GM10248 (cell line): ENCODE measurements at regions not wholly inside any gene's neighbourhood (a gene's known extent, or its start where the extent isn't known, plus 50 kb on each side); places are given as distances from the start of the nearest gene placed in this dataset.

ENCODE experiments used
- CTCF ChIA-PET: fragments of 300-600 bp; sonication (Branson Sonifier 250); formaldehyde crosslinking; extraction: SDS; loops from one replicate; lab custom pipeline; 2021; ENCODE audit warnings: antibody characterized with exemption; lab: Yijun Ruan, JAX
- POLR2A ChIA-PET: fragments of 350-650 bp; sonication (Branson Sonifier 250); formaldehyde crosslinking; extraction: SDS; loops from one replicate; lab custom pipeline; 2020; ENCODE audit warnings: antibody characterized with exemption; lab: Yijun Ruan, JAX
- DNase-seq: peaks from one replicate; pipeline ENCODE4 v3.0.0; 2012; ENCODE audit errors: extremely low spot score
- CTCF ChIP-seq: IDR thresholded peaks from 2 replicates; pipeline ENCODE4 v1.5.1; 2012; ENCODE audit warnings: mild to moderate bottlenecking, low read depth; ENCODE audit errors: extremely low read depth, missing control alignments, control extremely low read depth

GRCh38 chr10:128382225-128382624 is 256.0 kb upstream of the MKI67 start:
- CTCF ChIA-PET = no interaction called here
- POLR2A ChIA-PET = no interaction called here
- TF ChIP-seq CTCF = no peak
- DNase-seq = no peak

GRCh38 chr10:128384831-128385230 is 258.6 kb upstream of the MKI67 start:
- TF ChIP-seq CTCF = no peak
- ChIA-PET CTCF (no interaction called here), POLR2A (no interaction called here)
- no peak for DNase-seq

- ChIA-PET CTCF (no interaction called here), POLR2A (no interaction called here)
- DNase-seq = no peak
- TF ChIP-seq CTCF = no peak
Measured at GRCh38 chr10:128386231-128386630, 260.0 kb upstream of the MKI67 start.

GRCh38 chr10:128386816-128387604 is 260.8 kb upstream of the MKI67 start:
- CTCF ChIA-PET = no interaction called here
- POLR2A ChIA-PET = no interaction called here
- no peak for DNase-seq
- no peak for TF ChIP-seq CTCF

DNA sequence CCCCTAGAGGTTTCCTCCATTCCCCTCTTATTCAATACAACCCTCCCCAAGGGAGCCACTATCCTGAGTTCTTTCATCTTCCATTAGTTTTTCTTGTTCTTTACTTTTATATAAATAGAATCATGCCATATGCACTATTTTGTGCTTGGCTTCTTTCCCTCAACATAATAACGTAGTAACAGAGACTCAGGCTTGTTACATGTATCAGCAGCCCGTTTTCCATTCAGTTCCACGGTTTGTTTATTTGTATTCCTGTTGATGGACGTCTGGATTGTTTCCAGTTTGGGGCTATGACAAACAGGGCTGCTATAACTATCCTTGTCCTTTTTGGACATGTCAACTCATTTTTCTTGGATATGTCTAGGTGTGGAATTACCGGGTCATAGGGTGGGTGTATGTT is 264.4 kb upstream of the MKI67 start:
- TF ChIP-seq CTCF = no peak
- ChIA-PET POLR2A (no interaction called here), CTCF (no interaction called here)
- DNase-seq = no peak

DNA sequence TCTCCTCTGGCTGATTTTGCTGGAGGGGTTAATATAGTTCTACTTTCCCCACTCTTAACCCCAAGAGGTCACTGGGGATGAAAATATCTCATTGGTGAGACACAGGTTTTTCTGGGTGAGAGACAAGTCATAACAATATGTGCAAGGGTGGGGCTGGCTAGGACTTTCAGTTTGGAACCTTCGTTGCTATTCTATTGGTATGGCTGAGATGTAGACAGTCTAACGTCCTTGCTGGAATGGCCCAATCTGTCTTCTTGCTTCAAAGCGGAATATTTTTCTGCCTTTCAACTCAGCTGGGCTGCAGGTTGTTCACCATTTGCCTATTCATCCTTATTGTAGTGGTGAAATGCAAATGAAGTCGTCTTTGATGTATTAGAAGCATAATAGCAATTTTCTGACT is 267.3 kb upstream of the MKI67 start:
- ChIA-PET CTCF (no interaction called here), POLR2A (no interaction called here)
- TF ChIP-seq CTCF = no peak
- no peak for DNase-seq

DNA sequence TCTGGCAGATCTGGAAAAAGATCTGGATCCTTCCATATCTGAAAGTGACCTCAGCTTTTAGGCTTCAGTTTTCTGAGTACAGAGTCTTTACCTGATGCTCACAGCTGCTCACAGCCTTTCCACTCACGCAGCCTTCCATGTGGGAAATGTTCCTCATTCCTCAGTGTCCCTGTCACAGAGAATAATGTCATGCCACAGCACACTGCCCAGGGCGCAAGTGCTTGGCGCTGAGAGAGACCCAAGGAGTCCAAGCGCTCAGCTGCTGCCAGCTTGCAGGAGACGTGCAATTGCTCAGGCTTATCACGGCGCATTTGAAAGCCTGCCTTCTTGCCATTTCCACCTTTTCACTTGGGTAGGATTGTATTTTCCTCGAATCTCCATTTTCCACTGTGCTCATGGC is 271.9 kb upstream of the MKI67 start:
- no peak for DNase-seq
- TF ChIP-seq CTCF = no peak
- ChIA-PET CTCF (no interaction called here), POLR2A (no interaction called here)
